GM18867 (cell line): ENCODE measurements at regions not wholly inside any gene's neighbourhood (a gene's known extent, or its start where the extent isn't known, plus 50 kb on each side); places are given as distances from the start of the nearest gene placed in this dataset.
"Not testable (repeated sequence)": the region's sequence is repeated elsewhere in the genome, so short reads cannot be mapped to it uniquely, and the experiment has no call there.

Experiments
- ATAC-seq: cut with Tn5 transposase; IDR thresholded peaks from one replicate; pipeline ENCODE4 v1.9.1; 2021; ENCODE audit warnings: mild to moderate bottlenecking, moderate library complexity; ENCODE audit not compliant: unreplicated experiment

- no peak for ATAC-seq
Observed at GRCh38 chr16:76800196-76800595, 390.8 kb upstream of the MON1B start.

GRCh38 chr16:76801357-76801756 lies 389.6 kb upstream of the MON1B start:
- ATAC-seq, result no peak

GRCh38 chr16:76816475-76816874 lies 374.5 kb upstream of the MON1B start:
- ATAC-seq, result no peak

- no peak for ATAC-seq
Observed at GRCh38 chr16:76818606-76819181, 372.3 kb upstream of the MON1B start.

- ATAC-seq, result no peak
Observed at GRCh38 chr16:76819226-76819916, 371.6 kb upstream of the MON1B start.

GRCh38 chr16:76824221-76824620 lies 366.8 kb upstream of the MON1B start:
- ATAC-seq, result no peak

GRCh38 chr16:76824791-76825190 lies 366.2 kb upstream of the MON1B start:
- no peak for ATAC-seq

- ATAC-seq, result no peak
Observed at GRCh38 chr16:76835339-76835738, 355.7 kb upstream of the MON1B start.

- no peak for ATAC-seq
Observed at GRCh38 chr16:76835779-76836300, 355.1 kb upstream of the MON1B start.

GRCh38 chr16:76837872-76838271 lies 353.1 kb upstream of the MON1B start:
- ATAC-seq, result no peak

GRCh38 chr16:76854234-76854633 lies 336.8 kb upstream of the MON1B start:
- no peak for ATAC-seq

GRCh38 chr16:76856112-76856511 lies 334.9 kb upstream of the MON1B start:
- no peak for ATAC-seq

GRCh38 chr16:76857402-76857801 lies 333.6 kb upstream of the MON1B start:
- ATAC-seq, result no peak

GRCh38 chr16:76862901-76863300 lies 328.1 kb upstream of the MON1B start:
- no peak for ATAC-seq

- ATAC-seq, result no peak
Observed at GRCh38 chr16:76866994-76867393, 324.0 kb upstream of the MON1B start.

- no peak for ATAC-seq
Observed at GRCh38 chr16:76875898-76876297, 315.1 kb upstream of the MON1B start.

GRCh38 chr16:76879420-76879819 lies 311.6 kb upstream of the MON1B start:
- no peak for ATAC-seq

- ATAC-seq, result not testable (repeated sequence)
Observed at GRCh38 chr16:76880523-76880922, 310.5 kb upstream of the MON1B start.

GRCh38 chr16:76882105-76882504 lies 308.9 kb upstream of the MON1B start:
- ATAC-seq, result no peak

GRCh38 chr16:76883076-76883475 lies 307.9 kb upstream of the MON1B start:
- ATAC-seq, result no peak

GRCh38 chr16:76885776-76886537 lies 305.0 kb upstream of the MON1B start:
- no peak for ATAC-seq

- ATAC-seq, result no peak
Observed at GRCh38 chr16:76897816-76898215, 293.2 kb upstream of the MON1B start.
